DND-41 (cell line): ENCODE measurements at regions not wholly inside any gene's neighbourhood (a gene's known extent, or its start where the extent isn't known, plus 50 kb on each side); places are given as distances from the start of the nearest gene placed in this dataset.

ENCODE experiments used
- ATAC-seq: fragments of 200-7000 bp; cut with Tn5 transposase; 3 replicates; pipeline ENCODE4 v1.9.1; 2021; ENCODE audit warnings: low read depth; ENCODE audit not compliant: insufficient read depth
- DNase-seq: peaks from one replicate; pipeline ENCODE4 v3.0.0-alpha.2; 2020
- H2AFZ ChIP-seq: 2 replicates; pipeline ENCODE4 v1.6.0; 2012; ENCODE audit warnings: low read depth, low read length
- H3K27ac ChIP-seq: 2 replicates; pipeline ENCODE4 v1.5.1; 2012; ENCODE audit warnings: low read length, inconsistent platforms
- H3K27me3 ChIP-seq: fragments of 200-600 bp; sonication (generic); 2 replicates; pipeline ENCODE4 v1.6.0; 2012; ENCODE audit warnings: low read length, mild to moderate bottlenecking, inconsistent platforms; ENCODE audit not compliant: insufficient read depth, poor library complexity
- H3K36me3 ChIP-seq: 2 replicates; pipeline ENCODE4 v1.5.1; 2012; ENCODE audit warnings: low read length, inconsistent platforms; ENCODE audit not compliant: insufficient read depth
- H3K4me1 ChIP-seq: 2 replicates; pipeline ENCODE4 v1.5.1; 2012; ENCODE audit warnings: mild to moderate bottlenecking, low read length; ENCODE audit not compliant: insufficient read depth
- H3K4me2 ChIP-seq: 2 replicates; pipeline ENCODE4 v1.6.0; 2012; ENCODE audit warnings: mild to moderate bottlenecking, moderate library complexity, low read length, inconsistent platforms; ENCODE audit not compliant: insufficient read depth
- H3K4me3 ChIP-seq, 2 experiments: fragments of 200-600 bp in 1 of 2; shearing (Covaris generic) in 1 of 2; 2 replicates each; pipeline ENCODE4 v1.5.1; 2012 to 2016; ENCODE audit warnings: inconsistent platforms in 2 of 2, low read length in 2 of 2, mild to moderate bottlenecking in 2 of 2, low read depth in 1 of 2, moderate library complexity in 1 of 2
- H3K79me2 ChIP-seq: 2 replicates; pipeline ENCODE4 v1.6.0; 2012; ENCODE audit warnings: low read length, inconsistent platforms; ENCODE audit not compliant: insufficient read depth
- H3K9ac ChIP-seq: 2 replicates; pipeline ENCODE4 v1.6.0; 2012; ENCODE audit warnings: low read depth, mild to moderate bottlenecking, inconsistent platforms, low read length, moderate library complexity
- H3K9me3 ChIP-seq: 2 replicates; pipeline ENCODE4 v1.5.1; 2012; ENCODE audit warnings: low read length, moderate library complexity, mild to moderate bottlenecking, inconsistent platforms; ENCODE audit not compliant: insufficient read depth, severe bottlenecking
- H4K20me1 ChIP-seq: 2 replicates; pipeline ENCODE4 v1.6.0; 2012; ENCODE audit warnings: low read length; ENCODE audit not compliant: insufficient read depth
- EZH2 ChIP-seq: IDR thresholded peaks from 3 replicates; pipeline ENCODE4 v1.6.1; 2012; ENCODE audit warnings: borderline replicate concordance, low read depth, mild to moderate bottlenecking, moderate library complexity, low read length, inconsistent platforms; ENCODE audit not compliant: severe bottlenecking
- TF ChIP-seq, protein P1 (sequence below): IDR thresholded peaks from 2 replicates; pipeline ENCODE4 v1.5.1; 2012; ENCODE audit warnings: borderline replicate concordance, low read length, moderate library complexity, mild to moderate bottlenecking; ENCODE audit not compliant: poor library complexity, severe bottlenecking; ENCODE audit errors: extremely low read depth

DNA sequence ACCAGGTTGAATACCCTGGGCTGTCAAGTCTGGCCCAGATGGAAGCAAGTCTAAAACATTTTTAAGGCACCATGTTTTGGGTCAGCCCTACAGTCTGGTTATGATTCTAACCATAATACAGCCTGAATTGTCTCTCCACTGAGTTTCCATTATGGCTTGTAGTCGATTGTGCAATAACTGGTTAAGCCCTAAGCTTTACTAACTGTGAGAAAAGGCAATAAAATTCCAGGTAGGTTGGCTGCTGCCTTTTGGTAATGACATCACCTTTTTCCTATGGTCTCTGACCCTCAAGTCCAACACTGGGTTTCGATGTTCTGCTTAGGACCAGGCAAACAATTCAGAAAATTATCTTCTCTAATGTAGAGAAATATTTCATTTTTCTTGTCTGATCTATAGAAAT is 243.3 kb downstream of the ACTL7B start:
- H3K36me3 ChIP-seq, result no peaks in the 10 kb centered on the region
- no peak for TF ChIP-seq EZH2
- TF ChIP-seq, protein P1, sequence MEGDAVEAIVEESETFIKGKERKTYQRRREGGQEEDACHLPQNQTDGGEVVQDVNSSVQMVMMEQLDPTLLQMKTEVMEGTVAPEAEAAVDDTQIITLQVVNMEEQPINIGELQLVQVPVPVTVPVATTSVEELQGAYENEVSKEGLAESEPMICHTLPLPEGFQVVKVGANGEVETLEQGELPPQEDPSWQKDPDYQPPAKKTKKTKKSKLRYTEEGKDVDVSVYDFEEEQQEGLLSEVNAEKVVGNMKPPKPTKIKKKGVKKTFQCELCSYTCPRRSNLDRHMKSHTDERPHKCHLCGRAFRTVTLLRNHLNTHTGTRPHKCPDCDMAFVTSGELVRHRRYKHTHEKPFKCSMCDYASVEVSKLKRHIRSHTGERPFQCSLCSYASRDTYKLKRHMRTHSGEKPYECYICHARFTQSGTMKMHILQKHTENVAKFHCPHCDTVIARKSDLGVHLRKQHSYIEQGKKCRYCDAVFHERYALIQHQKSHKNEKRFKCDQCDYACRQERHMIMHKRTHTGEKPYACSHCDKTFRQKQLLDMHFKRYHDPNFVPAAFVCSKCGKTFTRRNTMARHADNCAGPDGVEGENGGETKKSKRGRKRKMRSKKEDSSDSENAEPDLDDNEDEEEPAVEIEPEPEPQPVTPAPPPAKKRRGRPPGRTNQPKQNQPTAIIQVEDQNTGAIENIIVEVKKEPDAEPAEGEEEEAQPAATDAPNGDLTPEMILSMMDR, result no peak
- no peak overlapping the region for H3K4me2 ChIP-seq
- H3K79me2 ChIP-seq, result no peaks in the 10 kb centered on the region
- no peak overlapping the region for H3K27ac ChIP-seq
- no peak for ATAC-seq
- no peak overlapping the region for H2AFZ ChIP-seq
- H3K9me3 ChIP-seq, result no peaks in the 10 kb centered on the region
- no peak for DNase-seq
- no peaks in the 10 kb centered on the region for H3K27me3 ChIP-seq
- no peaks in the 10 kb centered on the region for H4K20me1 ChIP-seq
- H3K4me3 ChIP-seq, result no peak overlapping the region
- no peaks in the 10 kb centered on the region for H3K4me1 ChIP-seq
- H3K9ac ChIP-seq, result no peak overlapping the region

DNA sequence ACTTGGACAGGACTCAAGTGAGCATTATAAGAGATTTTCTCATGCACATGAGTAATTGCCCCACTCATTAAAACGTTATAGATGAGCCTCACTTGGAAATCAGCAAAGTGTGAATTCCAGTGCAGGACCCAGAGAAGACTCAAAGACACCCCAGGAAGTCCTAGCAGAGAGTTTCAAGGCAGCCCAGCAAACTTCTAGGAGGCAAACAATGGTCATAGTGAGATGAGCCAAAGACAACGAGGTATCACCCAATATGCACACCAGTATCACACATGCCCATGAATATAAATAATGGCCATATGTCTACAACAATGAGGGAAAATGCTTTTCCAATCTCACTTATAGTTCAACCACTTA is 245.9 kb downstream of the ACTL7B start:
- Histone ChIP-seq H2AFZ (no peak overlapping the region), H3K36me3 (no peaks in the 10 kb centered on the region), H3K79me2 (no peaks in the 10 kb centered on the region), H3K9ac (no peak overlapping the region), H3K4me3 (no peak overlapping the region), H3K4me2 (no peak overlapping the region), H4K20me1 (no peaks in the 10 kb centered on the region), H3K9me3 (no peaks in the 10 kb centered on the region), H3K4me1 (no peaks in the 10 kb centered on the region), H3K27ac (no peak overlapping the region), H3K27me3 (no peaks in the 10 kb centered on the region)
- no peak for TF ChIP-seq EZH2
- TF ChIP-seq, protein P1, result no peak
- no peak for DNase-seq
- ATAC-seq, result no peak

DNA sequence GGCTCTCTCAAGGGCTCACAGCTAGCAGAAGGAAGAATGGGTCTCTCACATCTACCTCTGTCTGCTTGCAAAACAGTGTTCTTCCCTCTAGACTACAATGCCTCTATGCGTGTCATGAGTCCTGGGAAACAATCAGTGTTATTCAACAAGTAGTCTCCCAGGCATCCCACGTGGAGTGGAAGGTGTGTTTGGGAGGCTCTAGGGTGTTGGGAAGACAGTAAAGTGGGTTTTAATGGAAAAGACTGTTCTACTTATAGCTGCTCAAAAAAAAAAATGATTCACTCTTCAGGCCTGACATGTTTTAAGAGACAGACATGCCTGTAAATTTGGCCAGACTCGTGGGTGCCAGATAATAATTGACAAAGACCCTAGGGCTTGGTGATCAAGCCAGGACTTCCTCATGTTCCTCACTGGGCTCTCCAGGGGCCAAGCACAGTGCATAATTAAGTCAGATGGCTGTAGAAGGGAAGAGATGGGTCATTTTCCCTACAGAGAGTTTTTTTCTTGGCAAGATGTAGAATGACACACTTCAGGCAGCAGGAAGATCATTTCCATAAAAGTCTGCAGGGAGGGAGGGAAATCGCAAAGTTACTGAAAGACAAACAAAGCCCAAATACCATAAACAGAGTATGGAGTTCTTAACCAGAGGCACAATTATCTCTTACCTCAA is 246.4 kb downstream of the ACTL7B start:
- no peaks in the 10 kb centered on the region for H3K9me3 ChIP-seq
- H3K27me3 ChIP-seq, result no peaks in the 10 kb centered on the region
- ATAC-seq (no peak), DNase-seq (no peak)
- H3K79me2 ChIP-seq, result no peaks in the 10 kb centered on the region
- H3K27ac ChIP-seq, result no peak overlapping the region
- no peak overlapping the region for H3K4me2 ChIP-seq
- H3K36me3 ChIP-seq, result no peaks in the 10 kb centered on the region
- TF ChIP-seq EZH2, result no peak
- TF ChIP-seq, protein P1, result no peak
- H4K20me1 ChIP-seq, result no peaks in the 10 kb centered on the region
- H3K9ac ChIP-seq, result no peak overlapping the region
- no peaks in the 10 kb centered on the region for H3K4me1 ChIP-seq
- H2AFZ ChIP-seq, result no peak overlapping the region
- no peak overlapping the region for H3K4me3 ChIP-seq

DNA sequence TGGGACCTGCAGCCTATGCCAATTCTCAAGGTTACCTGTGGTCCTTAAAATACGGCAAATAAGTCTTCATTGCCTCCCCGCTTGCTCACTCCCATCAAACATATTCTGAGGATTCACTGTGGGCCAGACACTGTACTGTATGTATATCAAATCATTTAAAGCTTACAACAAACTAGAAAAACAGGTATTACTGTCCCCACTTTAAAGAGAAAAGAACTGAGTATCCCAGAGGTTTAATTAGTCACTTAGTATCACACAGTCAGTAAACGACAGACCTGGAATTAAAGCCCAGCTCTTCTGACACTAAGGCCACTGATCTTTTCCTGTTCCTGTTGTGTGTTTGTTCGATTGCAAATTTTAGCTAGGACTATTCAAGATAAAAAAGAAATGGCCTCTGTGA is 248.2 kb downstream of the ACTL7B start:
- no peaks in the 10 kb centered on the region for H3K9me3 ChIP-seq
- H3K9ac ChIP-seq, result no peak overlapping the region
- no peaks in the 10 kb centered on the region for H3K36me3 ChIP-seq
- no peak overlapping the region for H2AFZ ChIP-seq
- H3K79me2 ChIP-seq, result no peaks in the 10 kb centered on the region
- TF ChIP-seq EZH2, result no peak
- TF ChIP-seq, protein P1, result no peak
- H3K27ac ChIP-seq, result no peak overlapping the region
- no peaks in the 10 kb centered on the region for H4K20me1 ChIP-seq
- H3K27me3 ChIP-seq, result no peaks in the 10 kb centered on the region
- DNase-seq, result no peak
- H3K4me2 ChIP-seq, result no peak overlapping the region
- H3K4me1 ChIP-seq, result no peaks in the 10 kb centered on the region
- no peak for ATAC-seq
- H3K4me3 ChIP-seq, result no peak overlapping the region
